Kidney capillary endothelial cell (primary cell): ENCODE measurements at regions not wholly inside any gene's neighbourhood (a gene's known extent, or its start where the extent isn't known, plus 50 kb on each side); places are given as distances from the start of the nearest gene placed in this dataset.

ENCODE experiments used
- DNase-seq: peaks from one replicate; pipeline ENCODE4 v3.0.0-alpha.2; 2018; ENCODE audit warnings: low spot score

DNA sequence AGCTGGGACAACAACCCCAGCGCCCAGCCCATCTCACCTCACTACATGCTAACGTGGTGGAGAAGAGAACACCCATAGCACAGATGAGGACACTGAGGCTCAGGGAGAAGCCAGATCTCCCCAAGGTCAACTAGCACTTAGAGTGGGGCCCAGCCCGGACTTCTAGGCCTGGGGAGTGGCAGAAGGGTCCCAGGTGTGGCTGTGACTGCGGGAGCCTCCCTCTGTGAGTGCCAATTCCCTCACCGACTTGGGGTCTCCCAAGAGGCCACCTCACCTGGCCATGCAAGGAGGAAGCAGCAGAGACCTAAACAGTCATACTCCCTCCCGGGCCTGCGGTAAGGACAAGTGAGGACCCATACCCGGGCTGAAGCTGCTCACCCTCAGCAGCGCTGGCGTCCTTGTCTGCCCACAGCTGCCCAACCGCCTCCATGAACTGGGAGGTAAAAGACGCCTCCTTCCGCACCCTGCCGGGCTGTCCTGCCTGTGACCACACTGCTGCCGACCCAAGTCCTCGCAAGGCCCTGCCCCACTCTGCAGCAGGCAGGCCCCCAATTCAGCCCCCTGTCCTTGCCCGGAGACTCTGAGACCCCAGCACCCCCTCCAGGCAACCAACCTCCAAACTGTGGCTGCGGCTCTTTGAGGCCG is 93.2 kb upstream of the RTL6 start:
- DNase-seq = no peak

DNA sequence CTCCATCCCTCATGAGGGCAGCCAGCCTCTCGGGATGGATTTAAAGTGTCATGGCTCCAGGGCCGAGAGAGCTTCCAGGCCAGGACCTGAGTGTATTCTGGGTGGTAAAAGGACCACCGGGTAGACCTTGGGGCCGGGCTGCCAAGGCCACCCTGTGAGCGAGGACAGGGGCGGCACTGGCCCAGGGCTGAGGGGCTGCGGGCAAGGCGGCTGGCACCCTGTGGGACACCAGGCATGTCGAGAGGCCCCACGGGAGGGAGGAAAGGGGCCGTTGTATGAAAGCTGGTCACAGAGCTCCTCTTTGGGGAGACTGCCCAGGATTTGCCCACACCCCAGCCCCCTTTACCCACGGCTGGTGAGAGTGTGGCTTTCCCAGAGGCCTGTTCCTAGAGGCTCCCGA is 92.3 kb upstream of the RTL6 start:
- DNase-seq = no peak

DNA sequence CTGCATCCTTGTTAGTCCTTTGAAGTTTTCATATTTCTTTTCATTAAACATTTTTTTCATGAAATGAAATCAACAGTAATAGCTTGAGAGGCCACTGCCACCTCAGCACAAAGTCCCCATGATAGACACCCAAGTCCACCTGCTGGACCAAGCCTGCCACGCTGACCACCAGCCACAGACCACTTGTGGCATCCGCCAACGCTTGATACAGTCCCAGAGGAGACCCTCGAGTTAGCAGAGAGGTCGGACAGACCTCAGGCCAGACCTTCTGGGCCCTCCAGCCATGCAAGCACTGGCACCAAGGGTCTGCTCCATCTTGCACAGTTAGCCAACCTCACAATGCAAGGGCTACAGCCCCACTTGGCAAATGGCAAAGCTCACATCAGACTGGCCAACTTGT is 91.8 kb upstream of the RTL6 start:
- no peak for DNase-seq

DNA sequence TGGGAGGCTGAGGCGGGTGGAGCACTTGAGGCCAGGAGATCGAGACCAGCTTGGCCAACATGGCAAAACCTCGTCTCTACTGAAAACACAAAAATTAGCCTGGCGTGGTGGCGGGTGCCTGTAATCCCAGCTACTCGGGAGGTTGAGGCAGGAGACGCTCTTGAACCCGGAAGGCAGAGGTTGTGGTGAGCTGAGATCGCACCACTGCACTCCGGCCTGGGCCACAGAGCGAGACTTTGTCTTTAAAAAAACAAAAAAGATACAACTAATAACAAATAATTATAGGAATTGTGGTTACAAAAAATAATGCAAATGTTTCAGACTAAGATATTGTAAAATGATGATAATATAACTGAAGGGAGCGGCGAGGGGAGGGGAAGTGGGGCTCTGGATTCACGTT is 90.3 kb upstream of the RTL6 start:
- DNase-seq = no peak

DNA sequence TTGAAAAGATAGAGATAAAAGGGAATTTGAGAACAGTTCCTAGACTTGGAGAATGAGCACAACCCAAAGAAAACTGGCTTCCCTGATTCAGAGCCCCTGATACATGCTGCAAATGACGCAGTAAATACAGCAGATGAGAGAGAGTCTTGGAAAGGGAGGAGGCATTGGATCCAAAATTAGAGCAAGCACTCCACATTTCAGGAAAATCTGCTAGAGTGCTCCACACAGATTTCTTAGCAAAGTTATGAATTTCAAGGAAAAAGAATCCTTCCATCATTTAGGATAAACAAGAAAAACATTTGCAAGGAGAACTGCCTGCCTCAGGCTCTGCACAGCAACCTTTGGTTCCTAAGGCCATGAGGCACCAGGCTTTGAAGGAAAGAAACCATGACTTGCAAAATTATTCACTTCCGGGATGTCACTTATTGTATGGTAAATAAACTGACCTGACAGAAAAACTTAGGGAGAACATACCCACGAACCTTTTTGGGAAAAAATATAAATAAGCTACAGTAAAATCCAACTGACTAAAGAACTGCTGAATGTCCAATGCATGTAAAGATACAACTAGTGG is 89.8 kb upstream of the RTL6 start:
- no peak for DNase-seq

DNA sequence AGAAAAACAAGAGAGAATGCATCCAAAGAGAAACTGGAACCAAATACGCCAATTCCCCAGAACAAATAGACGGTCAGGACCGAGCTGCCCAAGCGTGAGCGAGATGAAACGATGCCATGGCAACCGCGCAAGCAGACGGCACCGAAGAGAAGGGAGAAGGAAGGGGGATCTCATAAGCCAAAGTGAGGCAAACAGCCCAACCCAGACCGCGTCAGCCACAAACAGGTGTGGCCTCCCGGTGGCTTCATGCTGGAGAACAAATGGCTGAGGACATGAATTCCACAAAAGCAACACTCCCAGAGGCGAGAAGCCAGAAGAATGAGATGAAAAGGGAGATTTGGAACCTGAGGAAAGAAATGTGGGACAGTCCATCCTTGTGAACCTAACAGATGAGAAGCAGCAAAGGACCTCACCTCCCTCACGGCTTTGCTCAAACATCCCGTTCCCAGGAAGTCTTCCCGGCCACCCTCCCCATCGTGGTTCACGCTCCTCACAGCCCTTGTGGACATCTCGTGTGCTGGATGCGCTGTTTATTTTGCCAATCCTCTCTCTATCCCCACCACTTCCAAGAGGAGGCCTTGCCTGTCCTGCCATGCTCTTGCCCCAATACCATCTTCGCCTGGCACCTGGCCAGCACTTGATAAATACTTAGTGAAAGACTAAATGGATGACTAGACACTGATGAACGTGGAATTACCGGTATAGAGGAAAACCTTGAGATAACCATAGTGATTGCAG is 89.1 kb upstream of the RTL6 start:
- DNase-seq = no peak

DNA sequence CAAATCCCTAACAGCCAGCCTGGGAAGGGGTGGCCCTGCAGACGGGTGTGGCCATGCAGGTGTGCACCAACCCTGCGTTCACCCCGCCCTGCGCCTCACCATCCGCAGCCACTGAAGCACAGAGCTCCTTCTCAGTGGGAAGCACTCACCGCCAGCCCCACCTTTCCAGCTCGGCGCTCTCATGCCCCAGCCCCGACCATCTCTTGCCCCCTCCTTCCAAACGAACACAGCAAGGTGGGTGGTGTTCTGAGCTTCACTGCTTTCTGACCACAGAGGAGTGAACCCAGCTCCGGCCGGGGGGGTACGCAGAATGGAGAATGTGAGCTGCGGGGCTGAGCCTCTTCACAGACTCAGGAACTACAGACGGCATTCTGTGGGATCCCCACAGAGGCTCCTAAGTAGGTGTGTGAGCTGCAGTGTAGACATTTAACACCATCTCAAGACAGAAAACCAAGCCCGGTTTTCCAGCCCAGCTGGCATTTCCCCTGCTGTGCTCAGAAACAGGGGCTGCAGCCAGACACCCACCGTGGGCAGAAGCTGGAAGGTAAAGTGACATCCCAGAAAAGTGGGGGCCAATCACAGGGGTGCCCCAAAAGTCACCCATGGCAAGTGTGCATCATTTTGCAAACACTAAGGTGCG is 88.4 kb upstream of the RTL6 start:
- no peak for DNase-seq

DNA sequence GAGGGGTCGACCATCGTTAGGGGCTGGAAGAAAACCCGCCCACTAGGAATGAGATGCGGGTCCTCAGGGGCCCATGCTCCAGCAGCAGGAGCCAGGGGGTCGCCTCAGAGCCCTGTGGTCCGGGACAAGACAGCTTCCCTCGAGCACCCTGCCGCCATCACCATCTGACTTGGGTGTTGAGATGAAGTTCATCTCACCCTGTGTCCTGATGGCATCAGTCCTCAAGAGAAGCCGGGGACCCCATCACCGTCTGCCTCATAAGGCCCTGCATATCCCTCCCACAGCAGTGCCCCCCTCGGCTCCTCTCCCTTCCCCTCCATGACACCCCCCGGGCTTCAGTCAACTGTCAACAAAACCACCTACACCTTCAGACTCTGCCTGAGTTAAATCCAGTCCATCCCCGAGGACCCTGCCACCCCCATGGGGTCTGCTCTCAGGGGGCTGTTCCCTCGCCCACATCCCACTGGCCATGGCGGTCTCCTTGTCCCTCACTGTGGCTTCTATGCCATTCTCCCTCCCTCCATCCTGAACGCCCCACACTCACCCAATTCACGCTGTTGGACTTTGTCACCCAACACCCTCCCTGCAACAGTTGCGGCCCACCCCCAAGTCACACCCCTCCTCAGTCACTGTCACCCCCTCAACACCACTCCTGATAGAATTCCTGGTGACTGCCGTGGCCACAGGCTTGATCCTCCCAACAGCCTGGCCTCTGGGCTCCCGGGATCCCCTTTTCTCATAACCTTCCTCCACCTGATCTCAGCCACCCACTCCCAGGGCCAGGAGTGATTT is 87.7 kb upstream of the RTL6 start:
- no peak for DNase-seq

DNA sequence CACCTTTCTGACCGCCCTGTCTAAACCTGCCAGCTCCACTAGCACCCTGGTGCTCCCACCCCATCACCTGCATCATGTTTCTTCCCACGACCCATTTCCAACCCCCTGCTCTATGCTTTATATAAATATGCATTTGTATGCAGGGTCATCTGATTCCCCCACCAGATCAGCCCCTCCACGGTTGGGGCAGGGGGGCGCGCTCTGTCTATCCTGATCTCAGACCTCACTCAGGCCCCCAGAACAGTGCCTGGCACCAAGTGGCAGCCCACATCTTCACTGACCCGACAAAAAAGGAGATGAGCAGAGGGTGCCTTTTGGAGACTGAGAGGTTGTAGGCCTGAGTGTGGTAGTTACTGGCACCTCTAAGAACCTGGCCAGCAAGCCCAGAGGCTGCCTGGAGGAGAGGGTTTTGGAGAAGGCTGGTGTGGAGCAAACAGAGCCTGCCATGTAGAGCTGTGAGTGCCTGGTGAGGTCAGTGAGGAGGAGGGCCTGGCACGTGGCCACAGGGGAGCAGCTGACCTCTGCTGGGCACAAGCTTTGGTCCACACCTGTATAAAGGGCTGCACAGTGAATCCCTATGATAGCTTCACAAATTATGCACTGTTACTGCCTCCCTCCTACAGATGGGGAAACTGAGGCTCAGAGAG is 86.3 kb upstream of the RTL6 start:
- no peak for DNase-seq

DNA sequence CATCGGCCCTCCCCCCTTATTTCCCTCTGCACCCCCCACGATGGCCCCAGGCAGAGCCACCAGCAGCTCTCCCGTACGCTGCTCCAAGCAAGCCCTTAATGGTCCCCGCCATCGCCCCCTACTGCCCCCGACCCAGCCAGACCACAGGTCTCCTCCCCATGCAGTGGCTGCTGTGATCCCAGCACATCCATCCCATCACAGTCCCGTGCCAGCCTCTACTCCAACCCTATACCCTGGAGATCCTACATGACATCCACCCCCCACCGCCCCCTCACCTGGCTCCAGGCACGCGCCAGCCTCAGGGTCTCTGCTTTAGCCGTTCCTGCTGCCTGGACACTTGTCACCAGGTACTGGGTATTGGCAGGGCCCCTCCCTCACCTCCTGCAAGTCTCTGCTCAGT is 85.8 kb upstream of the RTL6 start:
- no peak for DNase-seq

DNA sequence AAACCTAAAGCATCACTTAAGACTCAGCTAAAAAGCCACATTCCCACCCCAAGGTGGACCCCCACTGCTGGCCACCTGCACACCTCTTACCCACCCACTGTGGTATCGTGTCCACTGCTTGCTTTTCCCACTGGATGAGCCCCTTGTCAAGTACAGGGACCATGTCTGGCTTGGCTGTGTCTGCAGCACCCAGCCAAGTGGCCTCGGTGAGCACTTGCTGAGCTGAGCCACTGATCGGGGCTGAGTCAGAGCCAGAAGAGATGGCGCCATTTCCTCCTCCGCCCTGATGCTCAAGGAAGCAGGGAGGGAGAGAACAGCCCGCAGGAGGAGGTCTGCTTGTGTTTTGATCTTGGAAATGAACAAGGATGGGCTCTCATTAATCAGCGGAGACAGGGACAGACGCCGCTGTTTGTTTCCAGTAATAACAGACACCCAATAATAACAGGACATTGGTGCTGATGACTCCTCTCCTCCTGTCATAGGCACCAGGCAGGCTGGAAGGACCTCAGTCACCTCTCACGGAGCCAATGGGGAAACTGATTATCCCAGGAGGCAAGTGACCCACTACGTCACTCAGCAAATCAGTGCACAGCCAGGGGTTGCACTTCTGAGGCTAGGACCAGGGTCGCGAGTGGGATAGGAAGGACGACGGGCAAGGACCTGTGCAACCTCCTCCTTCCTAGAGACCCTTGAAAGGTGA is 85.2 kb upstream of the RTL6 start:
- peak; percentile 60 for DNase-seq

DNA sequence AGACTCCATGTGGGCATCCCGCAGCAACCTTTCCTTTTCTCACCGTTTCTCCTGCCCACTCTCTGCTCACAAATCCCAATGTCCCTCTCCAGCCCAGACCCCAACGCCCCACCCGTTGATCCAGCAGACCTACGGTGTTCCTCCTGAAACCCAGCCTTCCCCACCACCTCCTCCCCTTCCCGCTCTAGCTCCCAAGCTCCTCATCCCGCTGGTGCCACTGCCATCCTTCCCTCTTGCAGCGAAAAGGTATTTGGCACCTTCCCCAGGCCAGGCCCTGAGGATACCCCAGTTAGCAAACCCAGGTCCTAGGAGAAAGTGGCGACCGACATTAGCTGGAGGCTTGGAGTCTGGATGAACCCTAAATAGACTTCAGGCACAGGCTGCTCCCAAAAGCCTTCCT is 84.0 kb upstream of the RTL6 start:
- DNase-seq = no peak

DNA sequence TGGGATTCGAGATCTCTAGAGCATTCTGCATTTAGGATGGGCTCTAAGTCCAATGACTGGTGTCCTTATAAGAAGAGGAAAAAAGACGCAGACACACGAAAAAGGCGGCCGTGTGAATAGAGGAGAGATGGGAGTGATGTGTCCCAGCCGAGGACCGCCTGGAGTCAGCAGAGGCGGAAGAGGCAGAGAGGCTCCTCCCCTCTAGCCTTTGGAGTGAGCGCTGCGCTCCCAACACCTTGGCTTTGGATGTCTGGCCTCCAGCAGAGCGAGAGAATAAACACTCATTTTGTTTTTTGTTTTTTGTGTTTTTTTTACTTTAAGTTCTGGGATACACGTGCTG is 83.0 kb upstream of the RTL6 start:
- DNase-seq = no peak

DNA sequence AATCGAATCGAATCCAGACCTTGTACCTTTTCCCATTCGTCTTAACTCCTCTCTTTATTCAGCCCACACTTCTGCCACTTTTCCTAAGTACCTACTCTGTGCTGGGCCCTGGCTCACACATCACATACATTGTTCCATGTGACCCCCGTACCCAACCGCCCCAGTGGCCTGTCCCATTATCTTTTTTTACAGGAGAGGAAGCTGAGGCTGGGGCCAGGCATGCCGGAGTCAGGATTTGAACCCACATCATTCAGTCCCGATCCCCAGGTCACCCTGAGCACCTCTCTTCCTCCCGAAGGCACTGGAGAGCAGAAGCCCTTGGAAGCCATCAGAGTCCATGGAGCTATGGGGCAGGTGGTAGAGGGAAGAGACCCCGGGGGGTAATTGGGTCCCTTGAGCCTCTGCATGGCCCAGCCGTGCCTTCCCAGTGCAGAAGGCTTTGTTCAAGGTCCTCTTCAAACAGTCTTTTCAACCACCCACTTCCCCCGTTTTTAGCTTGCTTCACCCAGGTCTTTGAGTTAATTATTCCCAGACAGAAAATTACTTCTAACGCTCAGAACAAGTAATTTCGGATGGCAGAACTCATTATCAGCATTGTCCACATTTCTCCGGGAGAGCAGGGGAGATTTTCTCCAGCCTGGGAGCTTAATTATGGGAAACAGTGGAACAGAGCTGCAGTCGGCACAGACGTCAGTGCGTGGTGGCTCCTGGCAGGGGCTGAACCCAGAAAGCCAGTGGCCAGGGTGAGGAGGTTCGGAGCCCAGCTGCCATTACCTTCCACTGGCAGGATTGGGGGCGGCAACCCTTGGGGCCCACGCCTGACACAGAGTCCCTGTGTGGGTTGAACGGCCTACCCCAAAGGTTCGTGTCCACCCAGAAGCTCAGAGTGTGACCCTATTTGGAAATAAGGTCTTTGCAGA is 82.4 kb upstream of the RTL6 start:
- no peak for DNase-seq

DNA sequence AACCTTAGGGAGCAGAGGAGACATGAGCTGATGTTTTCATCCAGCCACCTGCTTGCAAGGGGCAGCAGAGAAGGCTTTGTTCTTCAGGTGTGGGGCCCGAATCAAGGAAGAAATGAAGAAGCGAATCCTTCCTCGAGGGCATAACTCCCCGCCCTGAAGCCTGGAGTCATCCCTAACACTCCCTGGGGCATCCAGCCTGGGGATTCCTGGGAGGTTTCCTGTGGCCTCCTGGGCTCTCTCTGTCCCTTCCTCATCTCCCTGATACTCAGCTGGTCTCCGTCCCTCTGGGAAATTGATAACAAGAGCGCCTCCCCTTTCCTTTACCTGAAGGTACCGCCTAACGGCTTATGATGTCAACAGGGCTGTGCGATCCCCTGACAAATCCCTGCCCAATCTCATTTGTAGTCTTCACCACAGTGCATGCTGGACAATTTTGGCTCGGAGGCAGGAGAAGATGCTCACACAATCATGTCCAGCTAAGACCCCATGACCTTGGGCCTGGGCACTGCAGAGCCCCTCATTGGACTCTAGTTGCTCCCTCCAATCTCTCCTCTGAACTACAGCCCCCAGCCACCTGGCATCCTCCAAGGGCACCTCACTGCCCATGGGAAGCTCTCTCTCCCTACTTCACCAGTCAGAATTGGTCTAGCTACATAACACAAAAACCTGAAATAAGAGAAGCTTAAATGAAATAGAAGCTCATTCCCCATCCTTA is 80.6 kb upstream of the RTL6 start:
- no peak for DNase-seq

DNA sequence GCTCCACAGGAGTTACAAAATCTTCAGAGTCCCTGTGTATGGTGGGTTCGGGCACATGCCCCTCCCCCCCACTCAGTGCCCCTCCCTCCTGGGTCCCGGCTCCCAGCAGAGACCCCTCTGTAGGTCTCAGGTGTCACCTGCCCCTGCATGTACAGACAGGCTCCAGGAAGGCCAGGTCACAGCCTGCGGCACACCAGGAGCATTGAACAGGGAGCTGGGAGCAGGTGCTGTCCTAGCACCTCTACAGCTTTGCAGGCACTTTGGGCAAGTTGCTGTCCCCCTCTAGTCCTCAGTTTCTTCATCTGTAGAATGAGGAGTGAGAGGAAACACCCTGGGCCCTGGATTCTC is 80.1 kb upstream of the RTL6 start:
- no peak for DNase-seq

DNA sequence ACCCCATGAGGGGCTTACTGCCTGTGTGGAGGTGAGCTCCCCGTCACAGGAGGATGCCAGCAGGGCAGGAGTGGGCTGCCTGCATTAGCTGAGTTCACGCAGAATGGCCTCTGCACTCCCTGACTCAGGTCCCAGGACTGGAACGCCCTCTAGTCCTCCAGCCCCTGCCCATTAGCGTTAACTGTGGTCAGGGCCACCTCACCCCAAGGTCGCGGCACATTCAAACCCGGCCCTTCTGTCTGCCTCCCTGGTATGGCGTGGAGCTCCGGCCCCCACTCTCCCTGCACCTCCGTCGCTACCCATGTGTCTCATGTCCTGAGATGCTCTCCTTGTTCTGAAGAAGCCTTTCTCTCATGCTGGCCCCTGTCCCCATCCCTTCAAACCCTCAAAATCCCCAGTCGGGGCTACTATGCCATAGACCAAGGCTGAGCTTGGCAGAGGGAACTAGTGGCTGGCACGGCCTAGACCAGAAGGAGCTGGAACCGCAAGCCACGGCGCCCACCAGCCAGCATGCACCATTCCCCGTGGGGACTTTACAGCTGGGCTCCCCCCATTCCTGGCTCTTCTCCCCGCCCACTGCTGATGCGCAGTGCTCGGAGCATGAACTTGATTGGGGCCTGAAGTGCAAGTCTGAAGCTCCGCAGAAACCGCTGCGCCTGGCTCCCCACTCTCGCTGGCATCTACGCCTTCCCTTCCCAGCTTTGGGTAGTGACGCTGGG is 79.5 kb upstream of the RTL6 start:
- DNase-seq = no peak

DNA sequence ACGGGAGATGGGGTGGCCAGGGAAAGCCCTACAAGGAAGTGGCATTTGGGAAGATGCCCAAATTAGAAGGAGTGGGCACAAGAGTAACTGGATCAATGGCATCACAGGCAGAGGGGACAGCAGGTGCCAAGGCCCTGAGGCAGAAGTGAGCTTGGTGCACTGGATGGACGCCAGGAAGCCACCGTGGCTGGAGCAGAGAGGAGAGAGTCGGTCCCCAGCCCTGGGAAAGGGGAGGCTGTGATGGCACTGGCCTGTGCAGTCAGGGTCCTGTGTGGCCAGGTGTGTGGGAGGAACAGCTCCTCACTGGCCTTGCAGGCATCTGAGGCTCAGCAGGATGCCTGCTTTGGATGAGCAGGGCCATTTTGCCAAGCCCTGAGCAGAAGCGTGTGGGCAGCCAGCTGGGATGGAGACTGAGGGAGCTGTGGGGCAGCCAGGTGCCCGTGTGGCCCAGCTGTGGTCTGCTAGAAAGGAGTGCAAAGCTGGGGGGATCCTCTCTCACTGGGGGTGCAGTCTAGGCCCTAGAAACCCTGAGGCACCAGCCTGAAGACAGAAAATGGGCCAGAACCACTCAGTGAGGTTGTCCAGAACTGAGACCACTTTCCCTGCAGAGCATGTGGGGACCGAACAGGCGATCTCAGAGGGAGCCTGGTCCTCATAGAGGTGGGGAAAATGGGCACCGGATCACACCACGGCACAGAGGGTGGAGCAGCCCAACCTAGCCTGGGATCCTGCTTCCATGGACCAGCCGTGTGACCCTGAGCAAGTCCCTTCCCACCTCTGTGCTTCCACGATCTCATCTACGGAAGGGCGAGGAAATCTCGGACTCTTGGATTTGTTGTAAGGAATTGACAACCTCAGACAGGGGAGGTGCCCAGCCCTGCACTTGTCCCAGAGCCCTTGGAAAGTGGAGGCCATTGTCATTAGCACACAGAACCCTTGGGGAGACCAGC is 78.6 kb upstream of the RTL6 start:
- DNase-seq = no peak
